ENCODE measurements at regions not wholly inside any gene's neighbourhood (a gene's known extent, or its start where the extent isn't known, plus 50 kb on each side); places are given as distances from the start of the nearest gene placed in this dataset.

DNA sequence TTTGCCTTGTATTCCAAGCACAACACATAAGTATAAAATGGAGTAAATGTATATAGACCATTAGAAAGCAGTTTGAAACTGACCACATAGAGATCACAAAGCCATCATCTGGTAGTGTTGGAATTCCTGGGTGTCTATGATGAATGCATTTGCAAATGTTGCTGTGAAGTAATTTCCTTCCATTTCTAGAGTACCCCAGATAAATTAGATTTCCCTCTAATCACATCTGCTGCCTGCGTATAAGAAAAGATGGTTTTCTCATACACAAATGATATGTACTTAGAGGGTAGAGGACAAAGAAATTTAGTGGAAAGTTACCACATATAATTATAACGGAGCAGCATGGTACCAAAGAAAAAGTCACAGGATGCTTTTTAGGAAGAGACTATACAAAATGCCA is 1117.8 kb downstream of the IGSF11 start:
- TF ChIP-seq, protein P1, sequence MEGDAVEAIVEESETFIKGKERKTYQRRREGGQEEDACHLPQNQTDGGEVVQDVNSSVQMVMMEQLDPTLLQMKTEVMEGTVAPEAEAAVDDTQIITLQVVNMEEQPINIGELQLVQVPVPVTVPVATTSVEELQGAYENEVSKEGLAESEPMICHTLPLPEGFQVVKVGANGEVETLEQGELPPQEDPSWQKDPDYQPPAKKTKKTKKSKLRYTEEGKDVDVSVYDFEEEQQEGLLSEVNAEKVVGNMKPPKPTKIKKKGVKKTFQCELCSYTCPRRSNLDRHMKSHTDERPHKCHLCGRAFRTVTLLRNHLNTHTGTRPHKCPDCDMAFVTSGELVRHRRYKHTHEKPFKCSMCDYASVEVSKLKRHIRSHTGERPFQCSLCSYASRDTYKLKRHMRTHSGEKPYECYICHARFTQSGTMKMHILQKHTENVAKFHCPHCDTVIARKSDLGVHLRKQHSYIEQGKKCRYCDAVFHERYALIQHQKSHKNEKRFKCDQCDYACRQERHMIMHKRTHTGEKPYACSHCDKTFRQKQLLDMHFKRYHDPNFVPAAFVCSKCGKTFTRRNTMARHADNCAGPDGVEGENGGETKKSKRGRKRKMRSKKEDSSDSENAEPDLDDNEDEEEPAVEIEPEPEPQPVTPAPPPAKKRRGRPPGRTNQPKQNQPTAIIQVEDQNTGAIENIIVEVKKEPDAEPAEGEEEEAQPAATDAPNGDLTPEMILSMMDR (IDR thresholded peaks at IDR 0.05): no peak
- TF ChIP-seq POLR2A (IDR thresholded peaks at IDR 0.05): no peak
